GM03348 (cell line): ENCODE measurements at regions not wholly inside any gene's neighbourhood (a gene's known extent, or its start where the extent isn't known, plus 50 kb on each side); places are given as distances from the start of the nearest gene placed in this dataset.
A peak's percentile ranks its signal among the peaks of the same experiment; 100 is the strongest.

Experiments
- DNase-seq: peaks from one replicate; pipeline ENCODE4 v3.0.0; 2012; ENCODE audit warnings: low spot score

DNA sequence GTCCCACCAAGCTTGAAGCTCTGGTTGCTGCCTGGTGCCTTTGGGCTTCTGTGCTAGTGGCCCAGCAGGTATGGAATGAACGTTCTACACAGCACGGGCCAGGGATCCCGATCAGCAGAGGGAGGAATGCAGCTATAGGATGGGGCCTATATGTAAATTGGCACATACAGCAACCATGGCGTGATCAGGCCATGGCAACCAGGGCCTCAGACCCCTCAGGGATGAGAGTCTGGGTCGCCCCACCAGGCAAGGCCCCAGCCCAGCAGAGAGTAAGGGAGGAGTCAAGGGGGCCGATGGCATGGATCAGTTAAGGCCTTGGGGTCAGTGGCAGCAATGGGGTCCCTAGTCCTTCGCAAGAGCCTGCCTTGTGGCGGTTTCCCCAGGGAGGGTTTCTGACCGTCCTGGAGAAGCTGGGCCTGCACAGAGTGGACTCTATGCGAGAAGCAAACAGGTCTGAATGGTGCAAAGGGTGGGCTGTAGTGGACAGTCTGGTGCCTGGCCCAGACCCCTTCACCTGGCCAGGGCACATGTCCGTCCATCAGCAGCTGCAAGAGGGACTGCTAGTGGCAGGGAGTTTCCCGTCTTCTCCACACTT lies 98.2 kb upstream of the SLC22A11 start:
- DNase-seq = no peak

DNA sequence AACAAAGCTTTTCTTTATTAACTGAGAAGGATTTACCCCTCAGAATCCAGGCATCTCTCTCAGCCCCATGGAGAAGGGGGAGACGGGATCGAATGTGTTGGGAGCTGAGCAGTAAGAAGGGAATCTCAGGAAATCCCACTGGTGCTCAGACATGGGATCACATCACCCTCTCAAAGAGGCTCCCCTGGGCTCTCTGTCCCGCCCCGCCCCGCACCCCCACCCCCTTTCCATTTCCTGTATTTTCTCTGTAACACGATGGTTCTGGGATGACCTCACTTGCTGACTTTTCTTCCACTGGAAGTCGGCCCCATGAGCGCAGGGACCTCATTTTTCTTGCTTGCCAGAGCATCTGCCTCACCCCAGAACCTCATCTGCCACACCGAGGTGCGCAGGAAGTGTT lies 96.7 kb upstream of the SLC22A11 start:
- peak; percentile 36 for DNase-seq

DNA sequence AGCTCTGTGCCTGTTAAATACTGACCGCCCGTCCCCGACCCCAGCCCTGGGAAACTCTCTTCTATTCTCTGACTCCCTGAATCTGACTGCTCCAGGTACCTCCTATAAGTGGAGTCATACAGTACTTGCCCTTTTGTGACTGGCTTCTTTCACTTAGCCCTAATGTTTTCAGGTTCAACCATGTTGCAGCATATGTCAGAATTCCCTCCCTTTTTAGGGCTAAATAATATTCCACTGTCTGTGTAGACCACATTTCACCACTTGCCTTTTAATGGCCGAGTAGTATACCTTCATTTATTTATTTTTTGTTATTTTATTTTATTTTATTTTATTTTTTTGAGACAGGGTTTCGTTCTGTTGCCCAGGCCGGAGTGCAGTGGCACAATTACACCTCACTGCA lies 96.1 kb upstream of the SLC22A11 start:
- no peak for DNase-seq

- no peak for DNase-seq
These were observed 94.7 kb upstream of the SLC22A11 start for GRCh38 chr11:64461081-64461480.

DNA sequence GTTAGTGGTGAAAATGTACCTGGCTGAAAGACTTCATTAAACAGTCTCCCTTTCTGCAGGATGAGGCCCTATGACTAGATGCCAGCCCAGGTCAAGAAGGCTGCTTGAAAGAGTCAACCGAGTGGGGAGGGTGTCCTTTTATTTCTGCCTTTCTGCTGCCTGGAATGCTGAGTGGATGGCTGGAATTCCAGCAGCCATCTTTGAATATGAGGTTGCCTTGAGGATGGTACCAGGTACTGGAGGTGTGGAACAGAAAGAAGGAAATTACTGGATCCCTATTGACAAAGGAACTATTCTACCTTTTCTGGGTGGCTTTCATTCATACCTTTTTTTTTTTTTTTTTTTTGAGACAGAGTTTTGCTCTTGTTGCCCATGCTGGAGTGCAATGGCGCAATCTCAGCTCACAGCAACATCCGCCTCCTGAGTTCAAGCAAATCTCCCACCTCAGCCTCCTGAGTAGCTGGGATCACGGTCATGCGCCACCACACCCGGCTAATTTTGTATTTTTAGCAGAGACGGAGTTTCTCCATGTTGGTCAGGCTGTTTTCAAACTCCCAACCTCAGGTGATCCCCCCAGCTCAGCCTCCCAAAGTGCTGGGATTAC lies 89.5 kb upstream of the SLC22A11 start:
- no peak for DNase-seq

- DNase-seq = no peak
These were observed 86.5 kb upstream of the SLC22A11 start for GRCh38 chr11:64469288-64469687.

- no peak for DNase-seq
These were observed 82.9 kb upstream of the SLC22A11 start for GRCh38 chr11:64472593-64473455.

DNA sequence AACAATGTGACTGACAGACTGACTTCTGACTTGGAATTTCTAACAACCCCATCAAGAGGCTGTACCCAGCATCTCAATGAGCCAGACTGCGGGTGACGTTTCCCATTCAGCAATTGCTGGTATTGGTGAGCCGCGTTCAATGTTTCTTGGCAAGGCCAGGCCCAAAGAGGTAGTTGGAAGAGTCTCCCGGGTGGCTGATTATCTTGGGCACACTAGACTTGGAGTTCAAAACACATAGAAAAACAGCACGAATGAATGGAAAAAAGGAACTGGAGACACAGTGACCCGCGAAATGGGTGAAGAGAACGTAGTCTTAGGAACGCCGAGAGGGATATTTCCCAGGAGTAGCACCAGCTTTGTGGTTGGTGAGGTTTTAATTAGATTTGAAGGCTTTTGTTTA lies 81.1 kb upstream of the SLC22A11 start:
- no peak for DNase-seq

DNA sequence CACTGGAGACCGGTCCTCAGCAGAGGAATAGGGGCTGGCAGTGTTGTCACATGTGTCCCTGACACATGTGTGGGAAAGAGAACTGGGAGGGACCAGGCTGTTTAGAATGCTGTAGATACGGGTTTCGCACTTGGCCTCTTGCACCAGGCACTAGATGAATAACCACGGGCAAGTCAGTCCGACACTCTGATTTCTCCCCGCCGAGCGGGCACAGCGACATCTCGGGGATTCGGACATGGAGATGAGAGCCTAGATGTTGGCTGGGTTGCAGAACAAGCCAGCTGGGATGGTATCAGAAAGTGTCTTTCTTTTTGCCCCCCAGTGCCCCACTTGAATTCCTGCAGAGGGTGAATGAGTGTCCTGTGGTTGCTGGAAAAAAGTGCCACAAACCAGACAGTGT lies 80.6 kb upstream of the SLC22A11 start:
- DNase-seq = no peak

DNA sequence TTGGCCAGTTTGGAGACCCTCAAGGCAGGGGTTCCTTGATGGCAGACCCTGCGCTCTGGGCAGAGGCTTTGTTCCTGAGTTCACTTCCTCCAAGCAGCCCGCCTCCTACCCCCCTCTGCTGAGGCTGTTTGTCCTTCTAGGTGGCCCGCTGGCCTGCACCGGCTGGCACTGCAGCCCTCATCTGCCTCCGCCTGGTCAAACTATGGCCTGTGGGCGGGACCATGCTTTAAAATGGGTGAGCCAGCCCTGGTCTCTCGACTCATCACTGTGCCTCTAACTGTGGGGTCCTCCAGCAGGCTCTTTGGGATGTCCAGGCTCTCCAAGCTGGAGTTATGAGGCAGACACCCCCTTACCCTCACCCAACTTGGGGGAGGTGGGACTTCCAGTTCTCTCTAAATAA lies 78.9 kb upstream of the SLC22A11 start:
- no peak for DNase-seq

GRCh38 chr11:64477675-64478074 lies 78.1 kb upstream of the SLC22A11 start:
- DNase-seq = no peak

DNA sequence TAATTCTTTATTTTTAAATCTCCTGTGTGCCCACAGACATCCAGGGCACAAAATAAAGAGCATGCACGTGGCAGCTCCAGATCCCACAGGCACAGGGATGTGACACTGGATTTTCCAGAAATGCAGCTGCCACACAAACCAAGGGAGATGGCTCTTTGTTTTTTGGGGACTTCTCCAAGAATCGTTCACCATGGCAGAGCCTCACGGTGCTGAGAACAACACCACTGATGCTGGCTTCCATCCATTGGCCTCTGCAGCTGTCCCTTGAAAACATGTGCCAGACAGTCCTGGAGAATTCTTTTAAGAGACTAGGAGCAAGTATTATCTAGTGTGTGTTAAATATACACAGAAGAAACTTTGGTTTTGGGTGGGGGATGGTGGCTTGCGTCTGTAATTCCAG lies 73.2 kb upstream of the SLC22A11 start:
- no peak for DNase-seq

DNA sequence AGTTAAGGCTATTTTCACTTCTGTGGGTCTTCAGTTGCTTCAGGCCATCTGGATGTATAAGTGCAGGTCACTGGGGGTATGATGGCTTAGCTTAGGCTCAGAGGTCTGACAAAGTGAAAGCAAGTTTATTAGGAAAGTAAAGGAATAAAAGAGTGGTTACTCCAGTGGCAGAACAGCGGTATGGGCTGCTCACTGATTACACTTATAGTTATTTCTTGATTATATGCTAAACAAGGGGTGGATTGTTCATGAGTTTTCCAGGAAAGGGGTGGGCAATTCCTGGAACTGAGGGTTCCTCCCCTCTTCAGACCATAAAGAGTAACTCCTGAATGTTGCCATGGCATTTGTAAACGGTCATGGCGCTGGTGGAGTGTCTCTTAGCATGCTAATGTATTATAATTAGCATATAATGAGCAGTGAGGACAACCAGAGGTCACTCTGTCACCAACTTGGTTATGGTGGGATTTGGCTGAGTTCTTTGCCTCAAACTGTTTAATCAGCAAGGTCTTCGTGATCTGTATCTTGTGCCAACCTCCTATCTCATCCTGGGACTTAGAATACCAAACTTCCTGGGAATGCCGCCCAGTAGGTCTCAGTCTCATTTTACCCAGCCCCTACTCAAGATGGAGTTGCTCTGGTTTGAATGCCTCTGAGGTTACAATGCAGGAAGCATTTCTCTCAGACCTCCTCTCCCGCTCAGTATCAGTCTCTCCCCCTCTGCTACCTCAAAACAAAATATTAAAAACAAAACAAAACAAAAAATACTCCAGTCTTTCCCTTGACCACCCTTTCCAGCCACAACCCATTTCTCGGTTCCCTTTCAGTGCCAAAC lies 71.3 kb upstream of the SLC22A11 start:
- DNase-seq = no peak

DNA sequence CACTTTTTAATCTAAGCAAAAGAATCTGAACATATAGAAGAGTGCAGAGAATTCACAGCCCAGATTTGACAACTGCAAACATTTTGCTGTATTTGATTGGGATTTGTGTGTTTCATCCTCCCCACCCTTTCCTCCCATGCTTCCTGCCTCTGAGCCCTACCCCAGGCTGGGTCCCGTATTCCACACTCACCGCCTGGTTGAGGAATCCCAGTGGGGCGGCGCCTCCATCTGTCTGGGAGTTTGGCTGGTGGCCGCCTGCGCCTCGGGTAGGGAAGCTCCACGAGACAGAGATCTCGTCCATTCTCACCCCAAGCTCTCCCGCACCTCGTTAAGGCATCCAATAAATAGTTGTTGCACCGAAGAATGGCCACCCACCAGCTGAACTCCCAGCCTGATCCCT lies 70.7 kb upstream of the SLC22A11 start:
- no peak for DNase-seq

- peak; percentile 72 for DNase-seq
These were observed 65.8 kb upstream of the SLC22A11 start for GRCh38 chr11:64489831-64490441.

GRCh38 chr11:64490562-64491216 lies 65.1 kb upstream of the SLC22A11 start:
- no peak for DNase-seq

- no peak for DNase-seq
These were observed 63.2 kb upstream of the SLC22A11 start for GRCh38 chr11:64492561-64492960.

DNA sequence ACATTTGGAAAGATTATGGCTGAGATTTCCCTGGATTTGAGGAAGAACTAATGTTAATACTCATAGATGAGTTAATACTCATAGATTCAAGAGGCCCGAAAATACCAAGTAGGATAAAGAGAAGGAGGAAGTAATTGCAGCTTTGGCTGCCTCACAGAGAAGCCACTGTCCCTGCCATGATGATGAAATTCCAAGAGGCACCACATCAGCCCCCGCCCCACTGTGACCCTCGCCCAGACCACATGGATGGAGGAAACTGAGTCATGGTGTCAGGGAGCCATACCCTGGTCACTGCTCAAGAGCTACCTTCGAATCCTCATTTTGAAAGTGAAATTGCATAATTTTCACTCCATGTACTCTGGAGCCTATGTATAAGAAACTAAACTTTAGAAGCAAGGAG lies 57.6 kb upstream of the SLC22A11 start:
- DNase-seq = no peak

DNA sequence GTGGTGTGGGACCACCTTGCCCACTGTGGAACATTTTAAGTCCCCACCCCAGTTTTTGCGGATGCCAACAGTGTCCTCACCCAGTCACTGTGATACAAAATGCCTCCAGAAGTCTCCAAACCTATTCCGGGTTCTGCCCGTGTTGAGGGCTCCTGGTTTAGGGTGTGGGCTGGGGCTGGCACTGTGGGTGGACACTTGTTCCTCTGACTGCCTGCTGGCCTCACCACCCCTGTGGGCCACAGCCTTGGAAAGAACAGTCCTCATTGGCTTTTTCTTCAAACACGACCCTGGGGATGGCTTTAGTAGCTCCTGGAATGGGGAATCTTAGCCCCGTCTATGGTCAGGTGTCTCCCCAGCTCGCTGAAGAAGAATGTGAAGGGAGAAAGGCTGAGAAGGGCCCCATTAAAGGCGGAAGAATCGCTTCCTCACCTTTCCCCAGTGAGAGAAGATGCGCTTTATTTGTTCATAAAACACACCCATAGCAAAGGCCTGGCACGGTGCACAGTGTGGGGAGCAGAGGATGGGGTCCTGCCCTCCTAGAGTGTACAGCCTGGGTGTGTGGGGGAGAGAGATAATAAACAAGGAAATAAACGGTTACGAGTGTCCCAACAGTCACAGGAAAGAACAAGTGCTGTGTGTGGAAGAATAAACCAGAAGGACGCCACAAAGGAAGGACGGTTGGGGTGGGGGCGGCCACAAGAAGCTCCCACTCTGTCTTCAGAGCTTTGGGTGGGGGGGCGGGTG lies 56.3 kb upstream of the SLC22A11 start:
- no peak for DNase-seq

DNA sequence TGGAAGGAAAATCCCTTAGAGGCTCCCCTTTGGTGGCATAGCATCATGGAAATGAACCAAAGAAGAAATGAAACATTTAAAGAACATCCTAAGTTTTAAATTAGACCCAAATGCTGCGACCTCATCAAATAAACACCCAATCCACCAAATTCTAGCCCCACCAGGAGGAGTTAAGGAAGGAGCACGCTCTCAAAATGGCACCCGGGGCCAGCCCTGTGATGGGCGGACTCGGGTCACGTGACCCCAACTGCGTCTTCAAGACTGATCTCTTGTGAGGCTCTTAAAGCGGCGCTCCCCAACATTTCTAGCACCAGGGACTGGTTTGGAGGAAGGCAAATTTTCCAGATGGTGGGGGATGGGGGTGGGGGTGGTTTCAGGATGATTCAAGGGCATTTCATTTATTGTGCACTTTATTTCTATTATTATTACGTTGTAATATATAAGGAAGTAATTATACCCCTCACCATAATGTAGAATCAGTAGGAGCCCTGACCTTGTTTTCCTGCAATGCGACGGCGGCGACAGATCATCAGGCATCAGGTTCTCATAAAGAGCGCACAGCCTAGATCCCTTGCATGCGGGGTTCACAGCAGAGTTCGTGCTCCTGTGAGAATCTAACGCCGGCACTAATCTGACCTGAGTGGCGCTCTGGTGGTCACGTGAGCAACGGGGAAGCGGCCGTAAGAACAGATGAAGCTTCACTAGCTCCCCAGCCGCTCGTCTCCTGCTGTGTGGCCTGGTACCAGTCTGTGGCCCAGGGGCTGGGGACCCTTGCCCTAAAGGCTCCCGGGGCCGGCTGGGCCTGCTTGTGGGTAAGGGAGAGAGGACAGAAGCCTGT lies 55.3 kb upstream of the SLC22A11 start:
- no peak for DNase-seq
